ENCODE measurements at regions not wholly inside any gene's neighbourhood (a gene's known extent, or its start where the extent isn't known, plus 50 kb on each side); places are given as distances from the start of the nearest gene placed in this dataset.

GRCh38 chrX:20472148-20472547, 205.4 kb upstream of the RPS6KA3 start:
- TF ChIP-seq POLR2A (IDR thresholded peaks at IDR 0.05; ENCODE audit: low read length) = no peak
- TF ChIP-seq GATA1 (IDR thresholded peaks at IDR 0.05; ENCODE audit: low read depth, low read length) = no peak
